Neural progenitor cell (in vitro differentiated cells): ENCODE measurements at regions not wholly inside any gene's neighbourhood (a gene's known extent, or its start where the extent isn't known, plus 50 kb on each side); places are given as distances from the start of the nearest gene placed in this dataset.

Source experiments
- EZH2 ChIP-seq: fragments of 200-600 bp; sonication (generic); IDR thresholded peaks from 2 replicates; pipeline ENCODE4 v1.6.1; 2017; ENCODE audit warnings: antibody characterized with exemption, mild to moderate bottlenecking, moderate library complexity
- EZH2phosphoT487 ChIP-seq: fragments of 200-600 bp; sonication (generic); IDR thresholded peaks from 2 replicates; pipeline ENCODE4 v1.6.1; 2017; ENCODE audit warnings: antibody characterized with exemption
- TF ChIP-seq, protein P1 (sequence below): fragments of 200-600 bp; sonication (generic); IDR thresholded peaks from 2 replicates; pipeline ENCODE4 v1.5.1; 2017; ENCODE audit warnings: antibody characterized with exemption, mild to moderate bottlenecking

- TF ChIP-seq, protein P1, sequence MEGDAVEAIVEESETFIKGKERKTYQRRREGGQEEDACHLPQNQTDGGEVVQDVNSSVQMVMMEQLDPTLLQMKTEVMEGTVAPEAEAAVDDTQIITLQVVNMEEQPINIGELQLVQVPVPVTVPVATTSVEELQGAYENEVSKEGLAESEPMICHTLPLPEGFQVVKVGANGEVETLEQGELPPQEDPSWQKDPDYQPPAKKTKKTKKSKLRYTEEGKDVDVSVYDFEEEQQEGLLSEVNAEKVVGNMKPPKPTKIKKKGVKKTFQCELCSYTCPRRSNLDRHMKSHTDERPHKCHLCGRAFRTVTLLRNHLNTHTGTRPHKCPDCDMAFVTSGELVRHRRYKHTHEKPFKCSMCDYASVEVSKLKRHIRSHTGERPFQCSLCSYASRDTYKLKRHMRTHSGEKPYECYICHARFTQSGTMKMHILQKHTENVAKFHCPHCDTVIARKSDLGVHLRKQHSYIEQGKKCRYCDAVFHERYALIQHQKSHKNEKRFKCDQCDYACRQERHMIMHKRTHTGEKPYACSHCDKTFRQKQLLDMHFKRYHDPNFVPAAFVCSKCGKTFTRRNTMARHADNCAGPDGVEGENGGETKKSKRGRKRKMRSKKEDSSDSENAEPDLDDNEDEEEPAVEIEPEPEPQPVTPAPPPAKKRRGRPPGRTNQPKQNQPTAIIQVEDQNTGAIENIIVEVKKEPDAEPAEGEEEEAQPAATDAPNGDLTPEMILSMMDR: peak; percentile 72
- TF ChIP-seq EZH2 (no peak), EZH2phosphoT487 (no peak)
Measured at GRCh38 chr4:85084371-85085094, 118.0 kb upstream of the WDFY3 start.
